Stimulated activated effector memory CD8-positive, alpha-beta T cell treated with anti-CD3 and anti-CD28 coated beads, Interleukin-12 subunit alpha, Interleukin-12 subunit beta, amount 100 ng/mL, for 72 hours (primary cell): ENCODE measurements at regions not wholly inside any gene's neighbourhood (a gene's known extent, or its start where the extent isn't known, plus 50 kb on each side); places are given as distances from the start of the nearest gene placed in this dataset.
"Not testable (repeated sequence)": the region's sequence is repeated elsewhere in the genome, so short reads cannot be mapped to it uniquely, and the experiment has no call there.

Source experiments
- ATAC-seq: fragments of 150-1000 bp; cut with Tn5 transposase; 2 replicates; pipeline ENCODE4 v1.10.0; 2021
- DNase-seq, 2 donors: peaks; one replicate each; pipeline ENCODE4 v3.0.0; 2021 to 2022; ENCODE audit warnings: low spot score in 2 of 2
- H3K27ac Mint-ChIP-seq: one replicate; pipeline ENCODE4 v1.8.0; 2022; ENCODE audit warnings: mild to moderate bottlenecking, mixed read lengths
- H3K36me3 Mint-ChIP-seq: one replicate; pipeline ENCODE4 v1.8.0; 2022; ENCODE audit warnings: mild to moderate bottlenecking, mixed read lengths
- H3K4me1 Mint-ChIP-seq: one replicate; pipeline ENCODE4 v1.8.0; 2022; ENCODE audit warnings: mixed read lengths
- H3K4me3 Mint-ChIP-seq: one replicate; pipeline ENCODE4 v1.8.0; 2022; ENCODE audit warnings: mild to moderate bottlenecking, mixed read lengths
- H3K9me3 Mint-ChIP-seq: one replicate; pipeline ENCODE4 v1.8.0; 2022; ENCODE audit warnings: mixed read lengths

DNA sequence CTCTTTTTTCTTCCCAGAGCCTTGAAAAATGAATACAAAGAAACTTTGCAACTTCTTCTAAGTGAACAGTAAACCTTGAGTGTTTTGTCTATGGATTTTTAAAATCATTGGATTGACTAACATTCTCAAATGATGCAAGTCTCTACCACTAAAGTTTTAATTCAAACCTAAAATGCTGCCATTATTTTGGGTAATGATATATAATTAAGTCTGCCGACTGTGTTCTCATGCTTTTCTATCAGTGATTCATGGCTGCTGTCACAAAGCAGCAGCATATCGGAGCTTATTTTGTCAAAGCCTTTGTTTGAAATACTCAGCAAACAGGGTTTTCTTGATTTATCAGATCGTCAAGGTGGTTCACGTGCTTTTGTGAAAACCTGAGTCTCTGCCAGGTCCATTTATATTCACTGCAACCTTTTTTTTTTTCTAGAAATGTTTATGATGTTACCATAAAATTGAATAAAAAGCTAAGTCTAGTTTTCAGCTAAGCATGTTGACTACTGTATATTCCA lies 96.3 kb downstream of the GJA1 start:
- Mint-ChIP-seq H3K9me3 (peaks cover 5% of the 10 kb centered on the region), H3K4me1 (no peaks in the 10 kb centered on the region), H3K27ac (no peak overlapping the region), H3K4me3 (no peak overlapping the region), H3K36me3 (no peaks in the 10 kb centered on the region)
- ATAC-seq (no peak), DNase-seq (no peak)

DNA sequence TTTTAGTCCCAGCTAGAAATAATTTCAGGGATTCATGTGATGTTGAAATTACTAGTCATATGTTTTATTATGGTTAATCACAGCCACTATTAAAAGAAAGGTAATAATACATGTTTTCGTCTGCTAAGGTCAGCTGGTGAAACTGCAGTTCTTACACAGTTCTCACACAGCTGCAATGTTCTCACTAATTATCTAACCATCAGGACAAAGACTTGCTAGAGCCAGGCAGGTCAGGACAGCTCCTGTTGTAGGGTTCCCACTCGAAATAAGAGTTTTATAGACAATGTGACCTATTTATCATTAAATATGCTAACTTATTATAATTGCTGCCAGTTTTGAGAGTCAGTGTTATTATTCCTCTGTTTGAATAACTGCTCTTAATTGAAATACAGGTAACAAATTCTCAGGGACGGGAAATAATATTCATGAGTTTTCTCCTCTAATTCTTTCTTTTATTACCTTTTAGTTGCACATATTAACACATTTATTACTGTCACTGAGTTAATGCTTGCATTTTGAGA lies 97.9 kb downstream of the GJA1 start:
- DNase-seq: no peak
- H3K36me3 Mint-ChIP-seq: no peaks in the 10 kb centered on the region
- H3K27ac Mint-ChIP-seq: no peak overlapping the region
- no peaks in the 10 kb centered on the region for H3K4me1 Mint-ChIP-seq
- no peak overlapping the region for H3K4me3 Mint-ChIP-seq
- peaks cover 5% of the 10 kb centered on the region for H3K9me3 Mint-ChIP-seq
- no peak for ATAC-seq

DNA sequence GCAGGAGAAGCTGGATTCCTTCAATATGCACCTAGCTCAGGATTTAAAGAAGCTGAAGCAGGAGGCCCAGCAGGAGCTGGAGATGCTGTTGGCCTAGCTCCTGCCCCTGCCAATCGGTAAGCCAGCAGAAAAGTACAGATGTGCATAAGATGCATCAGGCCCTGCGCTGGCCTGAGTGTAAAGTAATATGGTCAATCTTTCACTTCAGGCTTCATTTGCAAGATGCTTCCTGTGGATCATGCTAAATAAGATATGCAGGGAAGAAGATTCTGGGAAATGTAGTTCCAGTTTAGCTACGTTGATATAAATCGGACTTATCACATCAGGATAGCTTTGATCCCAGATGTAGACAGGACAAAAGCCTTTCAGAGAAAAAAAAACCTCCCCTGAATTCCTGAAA lies 100.3 kb downstream of the GJA1 start:
- Mint-ChIP-seq H3K9me3 (peaks cover 3% of the 10 kb centered on the region), H3K4me1 (no peaks in the 10 kb centered on the region), H3K27ac (no peak overlapping the region), H3K36me3 (no peaks in the 10 kb centered on the region), H3K4me3 (no peak overlapping the region)
- ATAC-seq (no peak), DNase-seq (no peak)

DNA sequence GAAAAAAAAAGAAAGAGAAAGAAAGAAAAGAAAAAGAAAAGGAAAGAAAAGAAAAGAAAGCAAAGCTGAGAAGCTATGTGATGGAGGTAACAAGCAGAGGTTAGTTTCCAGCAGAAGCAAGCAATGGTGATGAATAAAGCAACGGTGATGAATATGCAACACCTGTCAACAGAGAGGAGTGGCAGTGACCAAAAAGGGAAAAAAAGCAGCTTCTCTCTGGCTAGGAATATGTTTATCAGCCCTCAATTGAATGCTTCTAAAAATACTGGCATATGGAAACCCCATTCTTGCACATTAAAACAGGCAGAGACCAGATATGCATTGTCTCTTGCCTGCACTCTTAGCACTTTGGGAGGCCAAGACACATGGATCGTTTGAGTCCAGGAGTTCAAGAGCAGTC lies 100.9 kb downstream of the GJA1 start:
- H3K4me3 Mint-ChIP-seq: no peak overlapping the region
- DNase-seq: no peak

DNA sequence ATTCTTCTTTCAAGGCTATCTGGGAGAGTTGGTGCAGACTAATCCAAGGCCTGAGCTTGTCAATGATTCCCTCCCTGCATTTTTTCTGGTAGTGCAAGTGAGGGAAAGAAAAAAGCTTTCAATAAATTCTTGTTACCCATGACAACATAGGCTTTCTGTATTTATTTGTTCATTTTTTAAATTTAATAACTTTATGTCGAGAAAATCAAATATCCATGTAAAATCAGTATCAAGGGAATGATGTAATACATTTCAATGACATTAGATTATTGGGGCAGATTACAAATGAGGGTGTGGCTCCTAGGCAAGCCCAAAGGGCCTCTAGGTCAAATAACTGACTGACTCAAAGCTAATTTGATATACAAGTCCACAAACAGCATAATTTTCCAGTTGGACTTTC lies 104.0 kb downstream of the GJA1 start:
- Mint-ChIP-seq H3K36me3 (no peaks in the 10 kb centered on the region), H3K4me3 (no peak overlapping the region), H3K27ac (no peak overlapping the region), H3K9me3 (peaks cover 3% of the 10 kb centered on the region), H3K4me1 (no peaks in the 10 kb centered on the region)
- DNase-seq (no peak), ATAC-seq (no peak)

More for the DNA sequence above, 100.9 kb downstream of the GJA1 start:
- ATAC-seq: no peak
- peaks cover 3% of the 10 kb centered on the region for H3K9me3 Mint-ChIP-seq
- no peak overlapping the region for H3K27ac Mint-ChIP-seq
- H3K36me3 Mint-ChIP-seq: no peaks in the 10 kb centered on the region
- no peaks in the 10 kb centered on the region for H3K4me1 Mint-ChIP-seq

DNA sequence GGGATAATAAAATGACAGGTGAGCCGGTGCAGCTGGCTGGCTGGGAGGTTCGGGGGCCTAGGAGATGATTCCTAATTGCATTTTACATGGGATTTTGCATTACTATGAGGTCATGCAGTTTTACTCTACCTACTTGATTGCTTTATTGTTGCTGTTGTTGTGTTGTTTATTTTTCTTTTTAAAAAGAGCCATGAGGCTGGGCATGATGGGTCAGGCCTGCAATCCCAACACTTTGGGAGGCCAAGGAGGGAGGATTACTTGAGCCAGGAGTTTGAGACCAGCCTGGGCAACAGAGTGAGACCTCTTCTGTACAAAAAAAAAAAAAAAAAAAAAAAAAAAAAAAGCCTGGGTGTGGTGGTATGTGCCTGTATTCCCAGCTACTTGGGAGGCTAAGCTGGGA lies 104.8 kb downstream of the GJA1 start:
- Mint-ChIP-seq H3K9me3 (peaks cover 3% of the 10 kb centered on the region), H3K4me3 (no peak overlapping the region), H3K27ac (no peak overlapping the region), H3K36me3 (no peaks in the 10 kb centered on the region), H3K4me1 (no peaks in the 10 kb centered on the region)
- ATAC-seq (no peak), DNase-seq (no peak)

DNA sequence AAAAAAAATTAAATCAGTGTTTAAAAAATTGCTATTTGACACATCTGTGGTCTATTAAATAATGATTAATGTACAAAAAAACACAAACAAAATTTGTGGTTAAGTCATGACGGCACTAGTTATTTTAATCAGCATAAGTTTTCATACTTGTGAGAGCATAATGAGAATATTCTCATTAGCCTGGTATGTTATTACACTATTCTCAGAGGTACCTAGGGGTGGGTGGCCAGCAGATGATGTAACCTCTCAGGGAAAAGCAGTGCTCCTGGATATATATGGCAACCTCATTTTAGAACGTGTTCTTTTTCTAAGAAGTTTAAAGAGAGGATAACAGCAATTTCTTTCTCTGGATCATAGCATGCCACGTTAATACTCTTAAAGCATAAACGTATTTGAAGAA lies 109.2 kb downstream of the GJA1 start:
- no peak overlapping the region for H3K4me3 Mint-ChIP-seq
- H3K9me3 Mint-ChIP-seq: peaks cover 3% of the 10 kb centered on the region
- DNase-seq (no peak), ATAC-seq (no peak)
- no peaks in the 10 kb centered on the region for H3K36me3 Mint-ChIP-seq
- no peaks in the 10 kb centered on the region for H3K4me1 Mint-ChIP-seq
- no peak overlapping the region for H3K27ac Mint-ChIP-seq

DNA sequence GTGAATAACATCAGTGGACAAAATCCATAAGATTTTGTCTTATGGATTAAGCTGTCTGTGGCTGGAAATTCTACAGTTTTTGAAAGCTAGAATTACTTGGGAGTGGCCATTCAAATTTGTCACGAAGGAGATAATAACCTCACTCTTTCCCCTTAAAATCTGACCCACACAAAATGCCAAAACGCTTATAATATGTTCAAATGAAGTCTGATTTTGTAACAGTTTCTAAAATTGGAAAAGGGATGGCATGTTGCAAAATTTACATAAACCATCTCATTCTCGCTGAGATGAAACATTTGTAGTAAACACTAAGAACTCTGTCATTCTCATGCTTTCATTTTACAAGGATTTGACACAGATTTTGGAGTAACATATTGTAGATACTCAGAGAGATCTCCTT lies 112.7 kb downstream of the GJA1 start:
- peaks cover 3% of the 10 kb centered on the region for H3K9me3 Mint-ChIP-seq
- DNase-seq (no peak), ATAC-seq (no peak)
- H3K4me3 Mint-ChIP-seq: no peak overlapping the region
- H3K36me3 Mint-ChIP-seq: no peaks in the 10 kb centered on the region
- H3K4me1 Mint-ChIP-seq: no peaks in the 10 kb centered on the region
- no peak overlapping the region for H3K27ac Mint-ChIP-seq

DNA sequence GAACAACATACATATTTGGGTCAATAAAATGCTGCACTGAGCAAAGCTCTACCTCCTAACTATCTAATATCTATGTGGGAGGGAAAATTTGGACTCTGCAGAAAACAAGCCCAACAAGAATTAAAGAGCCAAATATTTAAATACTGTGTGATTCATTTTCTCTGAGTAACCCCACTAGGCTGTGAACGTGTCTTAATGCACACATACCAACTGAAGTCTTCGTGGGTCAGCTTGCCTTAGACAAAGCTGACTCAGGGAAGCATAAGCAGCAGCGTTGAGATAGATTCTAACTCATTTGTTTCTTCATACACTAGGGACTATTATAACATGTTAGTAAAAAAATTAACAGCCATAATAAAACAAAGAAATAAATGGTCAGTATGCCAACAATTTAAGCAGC lies 114.3 kb downstream of the GJA1 start:
- ATAC-seq (no peak), DNase-seq (no peak)
- Mint-ChIP-seq H3K36me3 (no peaks in the 10 kb centered on the region), H3K4me1 (no peaks in the 10 kb centered on the region), H3K27ac (no peak overlapping the region), H3K4me3 (no peak overlapping the region), H3K9me3 (peaks cover 5% of the 10 kb centered on the region)

DNA sequence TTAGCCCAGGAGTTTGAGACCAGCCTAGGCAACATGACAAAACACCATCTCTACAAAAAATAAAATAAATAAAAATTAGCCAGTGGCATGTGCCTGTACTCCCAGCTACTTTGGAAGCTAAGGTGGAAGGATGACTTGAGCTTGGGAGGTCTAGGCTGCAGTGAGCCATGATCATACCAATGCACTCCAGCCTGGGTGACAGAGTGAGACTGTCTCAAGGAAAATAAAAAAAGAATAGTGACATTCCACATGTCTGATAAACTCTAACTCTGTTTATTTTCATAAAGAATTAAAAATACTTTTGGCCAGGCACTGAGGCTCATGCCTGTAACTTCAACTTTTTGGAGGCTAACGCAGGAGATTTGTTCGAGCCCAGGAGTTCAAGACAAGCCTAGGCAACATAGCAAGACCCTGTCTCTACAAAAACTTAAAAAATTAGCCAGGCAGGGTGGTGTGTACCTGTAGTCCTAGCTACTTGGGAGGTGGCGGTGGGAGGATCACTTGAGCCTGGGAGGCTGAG lies 115.1 kb downstream of the GJA1 start:
- no peak overlapping the region for H3K4me3 Mint-ChIP-seq
- peaks cover 5% of the 10 kb centered on the region for H3K9me3 Mint-ChIP-seq
- ATAC-seq: no peak
- no peaks in the 10 kb centered on the region for H3K4me1 Mint-ChIP-seq
- no peaks in the 10 kb centered on the region for H3K36me3 Mint-ChIP-seq
- DNase-seq: no peak
- no peak overlapping the region for H3K27ac Mint-ChIP-seq

DNA sequence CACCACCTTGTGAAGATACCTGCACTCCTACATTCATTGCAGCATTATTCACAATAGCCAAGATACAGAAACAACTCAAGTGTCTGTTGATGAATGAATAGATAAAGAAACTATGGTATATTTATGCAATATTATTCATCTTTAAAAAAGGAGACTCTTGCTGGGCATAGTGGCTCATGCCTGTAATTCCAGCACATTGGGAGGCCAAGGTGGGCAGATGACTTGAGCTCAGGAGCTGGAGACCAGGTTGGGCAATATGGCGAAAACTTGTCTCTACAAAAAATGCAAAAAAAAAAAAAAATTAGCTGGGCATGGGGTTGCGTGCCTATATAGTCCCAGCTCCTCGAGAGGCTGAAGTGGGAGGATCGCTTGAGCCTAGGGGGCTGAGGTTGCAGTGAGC lies 119.8 kb downstream of the GJA1 start:
- H3K4me3 Mint-ChIP-seq: no peak overlapping the region
- ATAC-seq (no peak), DNase-seq (no peak)
- H3K36me3 Mint-ChIP-seq: no peaks in the 10 kb centered on the region
- H3K27ac Mint-ChIP-seq: no peak overlapping the region
- peaks cover 7% of the 10 kb centered on the region for H3K9me3 Mint-ChIP-seq
- H3K4me1 Mint-ChIP-seq: no peaks in the 10 kb centered on the region

DNA sequence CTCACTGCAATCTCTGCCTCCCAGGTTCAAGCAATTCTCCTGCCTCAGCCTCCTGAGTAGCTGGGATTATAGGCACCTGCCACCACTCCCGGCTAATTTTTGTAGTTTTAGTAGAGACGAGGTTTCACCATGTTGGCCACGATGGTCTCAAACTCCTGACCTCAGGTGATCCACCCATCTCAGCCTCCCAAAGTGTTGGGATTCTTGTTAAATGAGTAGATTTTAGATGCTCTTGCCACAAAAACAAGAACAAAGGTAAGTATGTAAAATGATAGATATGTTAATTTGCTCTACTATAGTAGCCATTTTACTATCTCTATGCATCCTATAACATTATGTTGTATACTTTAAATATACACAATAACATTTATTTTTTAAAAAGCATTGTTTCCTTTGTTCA lies 120.7 kb downstream of the GJA1 start:
- H3K4me1 Mint-ChIP-seq, H3K27ac Mint-ChIP-seq, H3K36me3 Mint-ChIP-seq, ATAC-seq, DNase-seq, H3K4me3 Mint-ChIP-seq, H3K9me3 Mint-ChIP-seq: not testable (repeated sequence)

DNA sequence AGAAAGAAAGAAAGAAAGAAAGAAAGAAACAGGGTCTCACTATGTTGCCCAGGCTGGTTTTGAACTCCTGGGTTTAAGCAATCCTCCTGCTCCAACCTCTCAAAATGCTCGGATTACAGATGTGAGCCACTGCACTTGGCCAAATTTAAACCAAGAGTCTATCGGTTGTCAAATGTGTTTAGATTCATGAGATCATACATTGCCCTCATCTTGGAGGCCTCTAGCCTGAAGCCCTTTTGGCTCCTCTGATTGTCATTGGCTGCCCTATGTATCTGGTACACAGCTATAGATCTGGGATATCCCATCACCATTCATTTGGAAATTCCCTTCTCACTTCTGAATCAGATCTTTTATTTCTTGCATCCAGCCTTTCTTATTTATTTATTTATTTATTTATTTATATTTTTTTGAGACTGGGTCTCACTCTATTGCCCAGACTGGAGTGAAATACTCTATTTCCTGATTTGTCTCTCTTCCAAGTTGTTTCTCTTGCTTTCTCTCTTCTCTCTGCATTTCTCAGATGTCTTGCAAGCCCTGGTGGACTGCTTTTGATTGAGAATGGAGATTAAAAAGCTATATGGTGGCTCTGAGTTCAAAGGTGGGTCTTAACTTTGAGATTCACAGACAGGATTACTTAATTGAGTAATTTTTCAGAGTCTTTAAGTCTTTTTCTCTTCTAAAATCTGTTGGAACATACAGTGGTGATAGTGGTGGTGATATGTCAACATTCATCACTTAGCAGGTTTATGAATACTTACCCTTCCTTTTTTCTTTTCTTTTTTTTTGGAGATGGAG lies 121.9 kb downstream of the GJA1 start:
- ATAC-seq: no peak
- no peak for DNase-seq
- Mint-ChIP-seq H3K36me3 (no peaks in the 10 kb centered on the region), H3K4me1 (no peaks in the 10 kb centered on the region), H3K9me3 (peaks cover 7% of the 10 kb centered on the region), H3K27ac (no peak overlapping the region), H3K4me3 (no peak overlapping the region)

DNA sequence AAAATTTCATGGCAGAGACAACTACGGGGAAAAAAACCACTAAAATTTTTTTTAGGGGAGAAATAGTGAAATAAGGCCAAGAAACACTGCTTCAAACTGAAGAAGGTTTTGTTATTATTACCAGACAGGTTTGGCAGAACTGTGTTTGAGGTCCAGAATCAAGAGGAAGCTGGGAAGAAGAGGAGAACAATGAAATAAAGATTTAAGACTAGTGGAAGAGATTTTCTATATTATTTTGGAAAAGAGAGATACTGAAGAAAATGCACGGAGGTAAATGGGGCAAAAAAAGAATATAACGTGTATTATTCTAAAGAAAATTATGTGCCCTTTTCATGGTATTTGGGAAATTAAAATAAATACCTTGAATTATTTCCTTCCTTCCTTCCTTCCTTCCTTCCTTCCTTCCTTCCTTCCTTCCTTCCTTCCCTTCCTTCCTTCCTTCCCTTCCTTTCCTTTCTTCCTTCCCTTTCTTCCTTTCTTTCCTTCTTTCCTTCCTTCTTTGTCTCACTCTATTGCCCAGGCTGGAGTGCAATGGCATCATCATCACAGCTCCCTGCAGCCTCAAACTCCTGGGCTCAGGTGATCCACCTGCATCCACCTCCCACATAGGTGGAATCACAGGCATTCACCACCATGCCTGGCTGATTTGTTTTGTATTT lies 124.3 kb downstream of the GJA1 start:
- ATAC-seq (no peak), DNase-seq (no peak)
- H3K4me1 Mint-ChIP-seq: no peaks in the 10 kb centered on the region
- H3K27ac Mint-ChIP-seq: no peak overlapping the region
- H3K36me3 Mint-ChIP-seq: no peaks in the 10 kb centered on the region
- no peak overlapping the region for H3K4me3 Mint-ChIP-seq
- peaks cover 12% of the 10 kb centered on the region for H3K9me3 Mint-ChIP-seq

DNA sequence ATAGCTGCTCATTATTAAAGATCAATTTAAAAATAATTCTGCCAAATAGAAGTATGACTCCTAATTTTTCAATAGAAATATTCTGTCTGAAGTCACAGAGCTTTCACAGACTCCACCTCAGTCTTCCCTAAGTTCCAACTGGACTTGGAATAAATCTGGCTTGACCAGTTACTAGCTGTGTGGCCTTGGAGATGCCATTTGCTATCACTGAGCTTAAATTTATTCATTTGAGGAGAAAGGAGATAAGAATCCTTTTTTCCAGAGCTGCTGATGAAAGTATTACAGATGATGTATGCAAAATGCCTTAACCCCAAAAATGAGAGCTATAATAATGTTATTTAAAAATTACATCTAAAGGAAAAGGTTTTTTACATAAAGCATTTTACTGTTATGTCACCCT lies 125.0 kb downstream of the GJA1 start:
- H3K4me1 Mint-ChIP-seq: no peaks in the 10 kb centered on the region
- H3K36me3 Mint-ChIP-seq: no peaks in the 10 kb centered on the region
- no peak for ATAC-seq
- peaks cover 14% of the 10 kb centered on the region for H3K9me3 Mint-ChIP-seq
- no peak overlapping the region for H3K27ac Mint-ChIP-seq
- DNase-seq: no peak
- H3K4me3 Mint-ChIP-seq: no peak overlapping the region

DNA sequence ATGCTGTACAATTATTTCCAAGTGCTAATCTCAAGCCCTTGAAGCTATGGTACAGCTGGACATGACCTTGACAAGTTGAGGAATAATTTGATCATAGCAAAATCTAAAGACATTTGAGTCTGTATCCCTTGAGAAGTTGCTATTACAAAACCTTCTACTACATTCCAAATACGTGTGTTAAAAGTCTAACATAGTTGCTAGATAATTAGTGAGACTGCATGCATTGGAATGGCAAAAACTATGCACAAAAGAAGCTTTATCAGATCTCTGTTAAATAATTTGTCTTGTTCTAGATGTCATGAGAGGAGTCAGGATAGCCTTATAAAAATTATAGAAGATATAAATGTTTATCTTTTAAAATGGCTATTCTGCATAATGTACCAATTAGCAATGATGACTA lies 127.8 kb downstream of the GJA1 start:
- no peaks in the 10 kb centered on the region for H3K36me3 Mint-ChIP-seq
- H3K9me3 Mint-ChIP-seq: peaks cover 12% of the 10 kb centered on the region
- ATAC-seq: no peak
- H3K4me3 Mint-ChIP-seq: no peak overlapping the region
- no peak for DNase-seq
- H3K27ac Mint-ChIP-seq: no peak overlapping the region
- H3K4me1 Mint-ChIP-seq: no peaks in the 10 kb centered on the region
